GM23338 (cell line): ENCODE measurements at regions not wholly inside any gene's neighbourhood (a gene's known extent, or its start where the extent isn't known, plus 50 kb on each side); places are given as distances from the start of the nearest gene placed in this dataset.

Experiments used
- ATAC-seq: fragments of 200-7000 bp; cut with Tn5 transposase; 3 replicates; pipeline ENCODE4 v1.9.1; 2020
- DNase-seq: peaks from one replicate; pipeline ENCODE4 v3.0.0-alpha.2; 2015; ENCODE audit warnings: low spot score
- H2AFZ ChIP-seq: fragments of 200-600 bp; sonication (generic); 2 replicates; pipeline ENCODE4 v1.8.0; 2016; ENCODE audit warnings: antibody characterized with exemption, mild to moderate bottlenecking, moderate library complexity
- H3F3A ChIP-seq: fragments of 200-600 bp; sonication (generic); replicated peaks from 2 replicates; pipeline ENCODE4 v1.8.0; 2017; ENCODE audit warnings: antibody characterized with exemption, mixed run types, low read depth
- H3K27ac ChIP-seq: fragments of 200-600 bp; sonication (generic); 2 replicates; pipeline ENCODE4 v1.6.1; 2016; ENCODE audit warnings: low read depth
- H3K27me3 ChIP-seq: fragments of 200-600 bp; sonication (generic); 2 replicates; pipeline ENCODE4 v1.8.0; 2016; ENCODE audit warnings: mild to moderate bottlenecking, mixed run types, moderate library complexity; ENCODE audit not compliant: insufficient read depth
- H3K36me3 ChIP-seq: fragments of 200-600 bp; sonication (generic); 2 replicates; pipeline ENCODE4 v1.8.0; 2016; ENCODE audit warnings: mild to moderate bottlenecking; ENCODE audit not compliant: insufficient read depth
- H3K4me1 ChIP-seq: fragments of 200-600 bp; sonication (generic); 2 replicates; pipeline ENCODE4 v1.8.0; 2016; ENCODE audit warnings: mild to moderate bottlenecking, moderate library complexity; ENCODE audit not compliant: insufficient read depth
- H3K4me2 ChIP-seq: fragments of 200-600 bp; sonication (generic); 2 replicates; pipeline ENCODE4 v1.7.1; 2017; ENCODE audit warnings: mixed run types
- H3K4me3 ChIP-seq: fragments of 200-600 bp; sonication (generic); 2 replicates; pipeline ENCODE4 v1.6.1; 2016; ENCODE audit warnings: mixed run types
- H3K79me2 ChIP-seq: fragments of 200-600 bp; sonication (generic); replicated peaks from 2 replicates; pipeline ENCODE4 v1.8.0; 2017; ENCODE audit warnings: mild to moderate bottlenecking; ENCODE audit not compliant: insufficient read depth
- H3K9me2 ChIP-seq: fragments of 200-600 bp; sonication (generic); 2 replicates; pipeline ENCODE4 v1.8.0; 2017; ENCODE audit not compliant: insufficient read depth
- H4K20me1 ChIP-seq: fragments of 200-600 bp; sonication (generic); replicated peaks from 2 replicates; pipeline ENCODE4 v1.8.0; 2017; ENCODE audit warnings: mild to moderate bottlenecking; ENCODE audit not compliant: insufficient read depth
- H3K27ac Mint-ChIP-seq: 2 replicates; pipeline ENCODE4 v1.8.0; 2020; ENCODE audit warnings: inconsistent platforms, mild to moderate bottlenecking, moderate library complexity, mixed read lengths
- H3K27me3 Mint-ChIP-seq: 3 replicates; pipeline ENCODE4 v1.8.0; 2022; ENCODE audit warnings: low read depth, mild to moderate bottlenecking, moderate library complexity, mixed read lengths, inconsistent platforms; ENCODE audit not compliant: insufficient read depth, poor library complexity
- H3K36me3 Mint-ChIP-seq: 3 replicates; pipeline ENCODE4 v1.8.0; 2021; ENCODE audit warnings: low read depth, mild to moderate bottlenecking, inconsistent platforms, moderate library complexity, mixed read lengths
- H3K4me1 Mint-ChIP-seq: 3 replicates; pipeline ENCODE4 v1.8.0; 2020; ENCODE audit warnings: mild to moderate bottlenecking, inconsistent platforms, mixed read lengths
- H3K4me3 Mint-ChIP-seq: 3 replicates; pipeline ENCODE4 v1.8.0; 2021; ENCODE audit warnings: moderate library complexity, mild to moderate bottlenecking, inconsistent platforms, mixed read lengths
- H3K9me3 Mint-ChIP-seq: 3 replicates; pipeline ENCODE4 v1.8.0; 2020; ENCODE audit warnings: moderate library complexity, mild to moderate bottlenecking, inconsistent platforms, mixed read lengths
- CREB1 ChIP-seq: fragments of 250-450 bp; sonication (Bioruptor Pico); IDR thresholded peaks from 2 replicates; pipeline ENCODE4 v1.5.0; 2020; ENCODE audit warnings: low read depth, mild to moderate bottlenecking, moderate library complexity
- ETS1 ChIP-seq: IDR thresholded peaks from 2 replicates; pipeline ENCODE4 v1.6.1; 2016; ENCODE audit warnings: antibody characterized with exemption
- EZH2 ChIP-seq: fragments of 200-600 bp; sonication (generic); IDR thresholded peaks from one replicate; pipeline ENCODE4 v1.8.0; 2017; ENCODE audit warnings: antibody characterized with exemption, mild to moderate bottlenecking, low read depth; ENCODE audit not compliant: unreplicated experiment
- EZH2phosphoT487 ChIP-seq: fragments of 200-600 bp; sonication (generic); IDR thresholded peaks from one replicate; pipeline ENCODE4 v1.8.1; 2018; ENCODE audit warnings: antibody characterized with exemption; ENCODE audit not compliant: unreplicated experiment
- JUNB ChIP-seq: IDR thresholded peaks from one replicate; pipeline ENCODE4 v1.6.1; 2016; ENCODE audit warnings: antibody characterized with exemption; ENCODE audit not compliant: unreplicated experiment
- NANOG ChIP-seq: IDR thresholded peaks from 2 replicates; pipeline ENCODE4 v1.6.1; 2016; ENCODE audit warnings: antibody characterized with exemption, borderline replicate concordance
- POLR2AphosphoS5 ChIP-seq: IDR thresholded peaks from 2 replicates; pipeline ENCODE4 v1.6.1; 2016; ENCODE audit warnings: antibody characterized with exemption, low read depth
- STAT1 ChIP-seq: IDR thresholded peaks from one replicate; pipeline ENCODE4 v1.6.1; 2016; ENCODE audit warnings: antibody characterized with exemption; ENCODE audit not compliant: unreplicated experiment
- ZNF114 ChIP-seq: fragments of 250-450 bp; sonication (Bioruptor Pico); IDR thresholded peaks from 2 replicates; pipeline ENCODE4 v1.5.0; 2020; ENCODE audit warnings: mild to moderate bottlenecking, moderate library complexity
- ZNF331 ChIP-seq: fragments of 250-450 bp; sonication (Bioruptor Pico); IDR thresholded peaks from 2 replicates; pipeline ENCODE4 v1.5.0; 2020; ENCODE audit warnings: low read depth, mild to moderate bottlenecking, moderate library complexity
- TF ChIP-seq, protein P1 (sequence below): fragments of 250-450 bp; sonication (Bioruptor Pico); IDR thresholded peaks from 2 replicates; pipeline ENCODE4 v1.5.0; 2020; ENCODE audit warnings: mild to moderate bottlenecking, moderate library complexity
- TF ChIP-seq, protein P2 (sequence below), 2 experiments: fragments of 200-600 bp in 1 of 2; sonication (generic) in 1 of 2; conservative IDR thresholded peaks; 2 replicates each; pipeline versions ENCODE4 v1.5.1 to v1.6.1; 2016 to 2017; ENCODE audit warnings: antibody characterized with exemption in 2 of 2, low read depth in 2 of 2, mild to moderate bottlenecking in 2 of 2, moderate library complexity in 1 of 2
- TF ChIP-seq, protein P3 (sequence below): IDR thresholded peaks from one replicate; pipeline ENCODE4 v1.6.1; 2018; ENCODE audit warnings: antibody characterized with exemption; ENCODE audit not compliant: unreplicated experiment

DNA sequence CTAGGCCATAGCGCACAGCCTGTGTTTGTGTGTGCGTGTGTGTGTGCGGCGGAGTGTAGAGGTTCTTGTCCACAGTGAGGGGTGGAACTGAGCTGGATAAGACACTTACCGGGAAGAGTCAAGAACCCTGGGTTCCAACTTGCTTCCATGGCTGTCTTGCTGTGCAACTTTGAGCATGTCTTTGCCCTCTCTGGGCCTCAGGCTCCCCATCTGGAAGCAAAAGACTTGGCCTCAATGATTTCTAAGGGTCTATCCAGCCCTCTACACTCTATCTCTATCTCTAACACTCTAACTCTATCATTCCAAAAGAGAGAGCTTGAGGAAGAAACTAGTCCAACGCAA is 121.3 kb upstream of the PJA1 start:
- H3F3A ChIP-seq = no peaks in the 10 kb centered on the region
- no peak overlapping the region for H3K27ac ChIP-seq
- no peak for DNase-seq
- H4K20me1 ChIP-seq = no peaks in the 10 kb centered on the region
- H3K9me3 Mint-ChIP-seq = no peaks in the 10 kb centered on the region
- TF ChIP-seq NANOG (no peak), CREB1 (CRISPR knock-in tag) (no peak), ETS1 (no peak), JUNB (no peak), EZH2phosphoT487 (no peak), POLR2AphosphoS5 (no peak), STAT1 (no peak), ZNF331 (CRISPR knock-in tag) (no peak), ZNF114 (CRISPR knock-in tag) (no peak), EZH2 (no peak)
- TF ChIP-seq, protein P1, sequence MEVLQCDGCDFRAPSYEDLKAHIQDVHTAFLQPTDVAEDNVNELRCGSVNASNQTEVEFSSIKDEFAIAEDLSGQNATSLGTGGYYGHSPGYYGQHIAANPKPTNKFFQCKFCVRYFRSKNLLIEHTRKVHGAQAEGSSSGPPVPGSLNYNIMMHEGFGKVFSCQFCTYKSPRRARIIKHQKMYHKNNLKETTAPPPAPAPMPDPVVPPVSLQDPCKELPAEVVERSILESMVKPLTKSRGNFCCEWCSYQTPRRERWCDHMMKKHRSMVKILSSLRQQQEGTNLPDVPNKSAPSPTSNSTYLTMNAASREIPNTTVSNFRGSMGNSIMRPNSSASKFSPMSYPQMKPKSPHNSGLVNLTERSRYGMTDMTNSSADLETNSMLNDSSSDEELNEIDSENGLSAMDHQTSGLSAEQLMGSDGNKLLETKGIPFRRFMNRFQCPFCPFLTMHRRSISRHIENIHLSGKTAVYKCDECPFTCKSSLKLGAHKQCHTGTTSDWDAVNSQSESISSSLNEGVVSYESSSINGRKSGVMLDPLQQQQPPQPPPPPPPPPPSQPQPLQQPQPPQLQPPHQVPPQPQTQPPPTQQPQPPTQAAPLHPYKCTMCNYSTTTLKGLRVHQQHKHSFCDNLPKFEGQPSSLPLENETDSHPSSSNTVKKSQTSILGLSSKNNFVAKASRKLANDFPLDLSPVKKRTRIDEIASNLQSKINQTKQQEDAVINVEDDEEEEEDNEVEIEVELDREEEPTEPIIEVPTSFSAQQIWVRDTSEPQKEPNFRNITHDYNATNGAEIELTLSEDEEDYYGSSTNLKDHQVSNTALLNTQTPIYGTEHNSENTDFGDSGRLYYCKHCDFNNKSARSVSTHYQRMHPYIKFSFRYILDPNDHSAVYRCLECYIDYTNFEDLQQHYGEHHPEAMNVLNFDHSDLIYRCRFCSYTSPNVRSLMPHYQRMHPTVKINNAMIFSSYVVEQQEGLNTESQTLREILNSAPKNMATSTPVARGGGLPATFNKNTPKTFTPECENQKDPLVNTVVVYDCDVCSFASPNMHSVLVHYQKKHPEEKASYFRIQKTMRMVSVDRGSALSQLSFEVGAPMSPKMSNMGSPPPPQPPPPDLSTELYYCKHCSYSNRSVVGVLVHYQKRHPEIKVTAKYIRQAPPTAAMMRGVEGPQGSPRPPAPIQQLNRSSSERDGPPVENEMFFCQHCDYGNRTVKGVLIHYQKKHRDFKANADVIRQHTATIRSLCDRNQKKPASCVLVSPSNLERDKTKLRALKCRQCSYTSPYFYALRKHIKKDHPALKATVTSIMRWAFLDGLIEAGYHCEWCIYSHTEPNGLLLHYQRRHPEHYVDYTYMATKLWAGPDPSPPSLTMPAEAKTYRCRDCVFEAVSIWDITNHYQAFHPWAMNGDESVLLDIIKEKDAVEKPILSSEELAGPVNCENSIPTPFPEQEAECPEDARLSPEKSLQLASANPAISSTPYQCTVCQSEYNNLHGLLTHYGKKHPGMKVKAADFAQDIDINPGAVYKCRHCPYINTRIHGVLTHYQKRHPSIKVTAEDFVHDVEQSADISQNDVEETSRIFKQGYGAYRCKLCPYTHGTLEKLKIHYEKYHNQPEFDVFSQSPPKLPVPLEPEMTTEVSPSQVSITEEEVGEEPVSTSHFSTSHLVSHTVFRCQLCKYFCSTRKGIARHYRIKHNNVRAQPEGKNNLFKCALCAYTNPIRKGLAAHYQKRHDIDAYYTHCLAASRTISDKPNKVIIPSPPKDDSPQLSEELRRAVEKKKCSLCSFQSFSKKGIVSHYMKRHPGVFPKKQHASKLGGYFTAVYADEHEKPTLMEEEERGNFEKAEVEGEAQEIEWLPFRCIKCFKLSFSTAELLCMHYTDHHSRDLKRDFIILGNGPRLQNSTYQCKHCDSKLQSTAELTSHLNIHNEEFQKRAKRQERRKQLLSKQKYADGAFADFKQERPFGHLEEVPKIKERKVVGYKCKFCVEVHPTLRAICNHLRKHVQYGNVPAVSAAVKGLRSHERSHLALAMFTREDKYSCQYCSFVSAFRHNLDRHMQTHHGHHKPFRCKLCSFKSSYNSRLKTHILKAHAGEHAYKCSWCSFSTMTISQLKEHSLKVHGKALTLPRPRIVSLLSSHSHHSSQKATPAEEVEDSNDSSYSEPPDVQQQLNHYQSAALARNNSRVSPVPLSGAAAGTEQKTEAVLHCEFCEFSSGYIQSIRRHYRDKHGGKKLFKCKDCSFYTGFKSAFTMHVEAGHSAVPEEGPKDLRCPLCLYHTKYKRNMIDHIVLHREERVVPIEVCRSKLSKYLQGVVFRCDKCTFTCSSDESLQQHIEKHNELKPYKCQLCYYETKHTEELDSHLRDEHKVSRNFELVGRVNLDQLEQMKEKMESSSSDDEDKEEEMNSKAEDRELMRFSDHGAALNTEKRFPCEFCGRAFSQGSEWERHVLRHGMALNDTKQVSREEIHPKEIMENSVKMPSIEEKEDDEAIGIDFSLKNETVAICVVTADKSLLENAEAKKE (CRISPR knock-in tag) = no peak
- TF ChIP-seq, protein P2, sequence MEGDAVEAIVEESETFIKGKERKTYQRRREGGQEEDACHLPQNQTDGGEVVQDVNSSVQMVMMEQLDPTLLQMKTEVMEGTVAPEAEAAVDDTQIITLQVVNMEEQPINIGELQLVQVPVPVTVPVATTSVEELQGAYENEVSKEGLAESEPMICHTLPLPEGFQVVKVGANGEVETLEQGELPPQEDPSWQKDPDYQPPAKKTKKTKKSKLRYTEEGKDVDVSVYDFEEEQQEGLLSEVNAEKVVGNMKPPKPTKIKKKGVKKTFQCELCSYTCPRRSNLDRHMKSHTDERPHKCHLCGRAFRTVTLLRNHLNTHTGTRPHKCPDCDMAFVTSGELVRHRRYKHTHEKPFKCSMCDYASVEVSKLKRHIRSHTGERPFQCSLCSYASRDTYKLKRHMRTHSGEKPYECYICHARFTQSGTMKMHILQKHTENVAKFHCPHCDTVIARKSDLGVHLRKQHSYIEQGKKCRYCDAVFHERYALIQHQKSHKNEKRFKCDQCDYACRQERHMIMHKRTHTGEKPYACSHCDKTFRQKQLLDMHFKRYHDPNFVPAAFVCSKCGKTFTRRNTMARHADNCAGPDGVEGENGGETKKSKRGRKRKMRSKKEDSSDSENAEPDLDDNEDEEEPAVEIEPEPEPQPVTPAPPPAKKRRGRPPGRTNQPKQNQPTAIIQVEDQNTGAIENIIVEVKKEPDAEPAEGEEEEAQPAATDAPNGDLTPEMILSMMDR (conservative IDR thresholded peaks at IDR 0.05; ENCODE audit: low read depth in 2 of 2) = no peak
- TF ChIP-seq, protein P3, sequence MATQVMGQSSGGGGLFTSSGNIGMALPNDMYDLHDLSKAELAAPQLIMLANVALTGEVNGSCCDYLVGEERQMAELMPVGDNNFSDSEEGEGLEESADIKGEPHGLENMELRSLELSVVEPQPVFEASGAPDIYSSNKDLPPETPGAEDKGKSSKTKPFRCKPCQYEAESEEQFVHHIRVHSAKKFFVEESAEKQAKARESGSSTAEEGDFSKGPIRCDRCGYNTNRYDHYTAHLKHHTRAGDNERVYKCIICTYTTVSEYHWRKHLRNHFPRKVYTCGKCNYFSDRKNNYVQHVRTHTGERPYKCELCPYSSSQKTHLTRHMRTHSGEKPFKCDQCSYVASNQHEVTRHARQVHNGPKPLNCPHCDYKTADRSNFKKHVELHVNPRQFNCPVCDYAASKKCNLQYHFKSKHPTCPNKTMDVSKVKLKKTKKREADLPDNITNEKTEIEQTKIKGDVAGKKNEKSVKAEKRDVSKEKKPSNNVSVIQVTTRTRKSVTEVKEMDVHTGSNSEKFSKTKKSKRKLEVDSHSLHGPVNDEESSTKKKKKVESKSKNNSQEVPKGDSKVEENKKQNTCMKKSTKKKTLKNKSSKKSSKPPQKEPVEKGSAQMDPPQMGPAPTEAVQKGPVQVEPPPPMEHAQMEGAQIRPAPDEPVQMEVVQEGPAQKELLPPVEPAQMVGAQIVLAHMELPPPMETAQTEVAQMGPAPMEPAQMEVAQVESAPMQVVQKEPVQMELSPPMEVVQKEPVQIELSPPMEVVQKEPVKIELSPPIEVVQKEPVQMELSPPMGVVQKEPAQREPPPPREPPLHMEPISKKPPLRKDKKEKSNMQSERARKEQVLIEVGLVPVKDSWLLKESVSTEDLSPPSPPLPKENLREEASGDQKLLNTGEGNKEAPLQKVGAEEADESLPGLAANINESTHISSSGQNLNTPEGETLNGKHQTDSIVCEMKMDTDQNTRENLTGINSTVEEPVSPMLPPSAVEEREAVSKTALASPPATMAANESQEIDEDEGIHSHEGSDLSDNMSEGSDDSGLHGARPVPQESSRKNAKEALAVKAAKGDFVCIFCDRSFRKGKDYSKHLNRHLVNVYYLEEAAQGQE = no peak
- no peaks in the 10 kb centered on the region for H3K9me2 ChIP-seq
- no peak overlapping the region for H2AFZ ChIP-seq
- no peak overlapping the region for H3K4me3 Mint-ChIP-seq
- no peak overlapping the region for H3K4me2 ChIP-seq
- no peaks in the 10 kb centered on the region for H3K36me3 ChIP-seq
- peaks cover 24% of the 10 kb centered on the region for H3K27me3 Mint-ChIP-seq
- peaks cover 48% of the 10 kb centered on the region for H3K27me3 ChIP-seq
- no peak overlapping the region for H3K27ac Mint-ChIP-seq
- H3K36me3 Mint-ChIP-seq = no peaks in the 10 kb centered on the region
- H3K79me2 ChIP-seq = no peaks in the 10 kb centered on the region
- no peaks in the 10 kb centered on the region; the same call in 1 of the 2 replicates for H3K4me1 ChIP-seq
- no peak overlapping the region for H3K4me3 ChIP-seq
- peaks cover 18% of the 10 kb centered on the region; the same call in 2 of the 3 replicates for H3K4me1 Mint-ChIP-seq
- ATAC-seq = no peak
